ENCODE measurements at regions not wholly inside any gene's neighbourhood (a gene's known extent, or its start where the extent isn't known, plus 50 kb on each side); places are given as distances from the start of the nearest gene placed in this dataset.

- no peak for TF ChIP-seq CTCF (conservative IDR thresholded peaks at IDR 0.05; ENCODE audit: low read length)
- TF ChIP-seq EZH2phosphoT487 (IDR thresholded peaks at IDR 0.05; ENCODE audit: borderline replicate concordance, low read depth, low read length), result no peak
Measured at GRCh38 chr2:234375176-234375880, 121.6 kb downstream of the ARL4C start.
